ENCODE measurements at regions not wholly inside any gene's neighbourhood (a gene's known extent, or its start where the extent isn't known, plus 50 kb on each side); places are given as distances from the start of the nearest gene placed in this dataset.
"Not testable (repeated sequence)": the region's sequence is repeated elsewhere in the genome, so short reads cannot be mapped to it uniquely, and the experiment has no call there.

DNA sequence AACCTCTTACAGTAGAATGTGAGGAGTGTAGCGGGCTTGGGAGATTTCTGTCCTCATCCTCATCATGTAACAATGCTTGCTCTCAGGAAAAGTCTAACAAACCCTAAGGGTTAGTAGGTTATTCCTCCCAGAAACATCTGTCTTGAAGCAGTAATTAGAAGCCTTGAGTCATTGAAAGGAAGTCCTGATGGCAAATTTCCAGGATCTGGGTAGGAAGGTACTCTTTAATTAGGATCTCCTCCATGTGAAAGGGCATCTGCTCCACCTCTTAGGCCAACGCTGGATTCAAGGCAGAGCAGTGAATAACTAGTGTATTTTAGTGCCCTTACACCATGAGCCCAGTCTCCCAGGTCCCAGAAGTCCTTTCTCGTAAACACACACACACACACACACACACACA is 106.6 kb upstream of the BARHL2 start:
- no peak for DNase-seq

DNA sequence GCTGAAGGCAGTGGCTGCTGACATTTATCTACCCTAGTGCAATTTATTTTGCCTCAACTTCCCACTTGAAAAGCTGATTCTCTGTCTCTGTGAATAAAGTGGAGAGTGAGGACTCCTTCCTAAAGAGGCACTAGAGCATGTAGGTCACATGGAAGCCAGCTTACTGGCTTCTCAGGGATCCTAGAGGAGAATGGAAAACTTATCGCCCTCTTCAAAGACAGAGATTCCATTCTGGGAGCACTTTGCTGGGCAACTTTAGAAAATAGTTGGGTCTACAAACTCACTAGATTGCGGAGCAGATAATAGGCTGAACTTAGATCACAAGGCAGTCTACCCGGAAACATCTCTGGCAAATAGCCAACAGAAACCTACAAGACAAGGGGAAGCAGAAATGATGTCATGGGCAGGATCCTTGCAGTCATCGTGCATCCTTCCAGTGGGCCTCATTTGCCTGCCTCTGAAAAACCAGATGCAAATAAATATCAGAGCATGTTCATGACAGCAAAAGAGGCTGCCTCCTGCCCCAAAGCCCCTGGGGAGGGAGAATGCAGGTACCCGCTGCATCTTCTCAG is 104.8 kb upstream of the BARHL2 start:
- no peak for DNase-seq

DNA sequence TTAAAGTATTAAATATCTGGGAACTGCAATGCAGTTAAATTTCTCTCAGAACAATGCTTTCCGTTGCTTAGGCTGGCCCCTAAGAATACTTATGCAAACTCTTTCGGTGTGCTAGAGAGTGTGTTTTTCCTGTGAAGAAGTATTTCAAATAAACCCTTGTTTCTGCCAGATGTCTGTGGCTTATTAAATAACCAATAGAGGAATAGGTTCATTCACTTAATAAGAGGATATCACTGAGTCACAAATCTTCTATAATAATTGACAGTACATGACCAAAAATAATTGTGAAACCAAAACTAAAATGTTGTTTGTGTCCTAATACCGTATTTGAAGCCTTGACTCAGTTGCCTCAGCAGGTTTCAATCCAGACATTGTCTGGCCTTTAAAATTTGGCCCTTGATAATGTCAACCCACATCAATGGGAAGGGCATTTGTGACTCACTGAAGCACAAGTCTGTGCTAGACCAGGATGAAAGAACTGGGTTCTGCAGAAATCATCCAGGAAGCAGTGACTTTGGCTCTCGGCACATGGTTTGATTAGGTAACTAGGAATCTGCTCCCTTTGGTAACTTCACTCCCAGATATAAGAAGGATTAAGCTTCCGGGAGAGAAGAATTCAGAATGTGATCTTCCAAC is 104.2 kb upstream of the BARHL2 start:
- no peak for DNase-seq

DNA sequence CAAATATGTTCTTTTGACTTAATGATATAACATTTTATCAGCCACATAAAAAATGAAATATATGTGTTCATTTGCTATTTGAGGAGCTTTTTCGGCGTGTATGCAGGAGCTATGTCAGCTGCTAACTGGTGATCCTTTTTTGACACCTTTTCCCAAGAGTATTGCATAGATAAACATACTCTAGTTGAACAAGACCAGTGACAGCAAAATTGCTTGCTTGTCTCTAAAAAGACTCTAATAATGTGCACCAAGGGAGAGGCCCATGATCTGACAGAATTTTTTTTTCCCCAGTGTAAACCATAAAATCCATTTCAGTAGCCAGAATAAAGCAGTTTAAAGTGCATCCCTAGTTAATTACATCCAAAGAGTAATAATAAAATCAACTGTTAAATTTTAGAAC is 103.6 kb upstream of the BARHL2 start:
- no peak for DNase-seq

DNA sequence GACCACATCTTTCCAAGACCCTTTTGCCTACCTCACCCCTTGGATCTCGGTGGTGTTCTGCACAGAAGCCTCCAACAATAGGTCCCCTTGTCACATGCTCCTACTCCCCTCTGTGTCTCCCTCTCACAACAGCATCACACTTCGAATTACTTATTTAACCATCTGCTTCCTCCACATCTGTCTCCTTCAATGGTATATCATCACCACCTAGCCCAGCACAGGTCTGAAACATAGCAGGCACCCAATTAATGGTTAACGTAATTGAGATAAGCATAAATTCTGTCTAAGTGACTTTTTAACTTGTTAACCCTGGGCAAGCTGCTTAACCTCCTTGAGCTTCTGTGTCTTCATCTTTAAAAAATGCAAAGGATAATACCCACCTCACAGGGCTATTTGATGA is 100.3 kb upstream of the BARHL2 start:
- DNase-seq, result no peak

DNA sequence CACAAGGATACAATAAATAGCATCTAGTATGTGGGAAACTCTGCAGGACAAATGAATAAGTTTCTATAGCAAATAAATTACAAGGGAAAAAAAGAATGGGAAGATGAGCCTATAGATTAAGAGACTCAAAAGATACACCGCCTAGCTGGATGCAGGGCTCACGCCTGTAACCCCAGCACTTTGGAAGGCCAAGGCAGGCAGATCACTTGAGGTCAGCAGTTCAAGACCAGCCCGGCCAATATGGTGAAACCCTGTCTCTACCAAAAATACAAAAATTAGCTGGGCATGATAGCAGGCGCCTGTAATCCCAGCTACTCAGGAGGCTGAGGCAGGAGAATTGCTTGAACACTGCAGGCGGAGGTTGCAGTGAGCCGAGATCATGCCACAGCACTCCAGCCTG is 95.1 kb upstream of the BARHL2 start:
- DNase-seq, result not testable (repeated sequence)

DNA sequence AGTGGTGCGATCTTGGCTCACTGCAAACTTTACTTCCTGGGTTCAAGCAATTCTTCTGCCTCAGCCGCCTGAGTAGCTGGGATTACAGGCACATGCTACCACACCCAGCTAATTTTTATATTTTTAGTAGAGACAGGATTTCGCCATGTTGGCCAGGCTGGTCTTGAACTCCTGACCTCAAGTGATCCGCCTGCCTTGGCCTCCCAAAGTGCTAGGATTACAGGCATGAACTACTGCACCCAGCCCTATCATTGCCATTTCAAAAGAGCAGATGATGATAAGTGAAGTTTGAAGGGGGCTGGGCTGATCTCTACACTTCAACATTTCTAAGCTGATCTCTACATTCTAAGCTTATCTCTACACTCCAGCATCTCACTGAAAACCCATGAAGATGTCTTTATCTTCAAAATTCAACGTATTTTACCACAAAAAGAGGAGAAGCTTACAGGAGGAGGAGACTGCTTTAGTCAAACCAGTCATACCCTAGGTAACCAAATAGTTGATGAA is 94.4 kb upstream of the BARHL2 start:
- not testable (repeated sequence) for DNase-seq

DNA sequence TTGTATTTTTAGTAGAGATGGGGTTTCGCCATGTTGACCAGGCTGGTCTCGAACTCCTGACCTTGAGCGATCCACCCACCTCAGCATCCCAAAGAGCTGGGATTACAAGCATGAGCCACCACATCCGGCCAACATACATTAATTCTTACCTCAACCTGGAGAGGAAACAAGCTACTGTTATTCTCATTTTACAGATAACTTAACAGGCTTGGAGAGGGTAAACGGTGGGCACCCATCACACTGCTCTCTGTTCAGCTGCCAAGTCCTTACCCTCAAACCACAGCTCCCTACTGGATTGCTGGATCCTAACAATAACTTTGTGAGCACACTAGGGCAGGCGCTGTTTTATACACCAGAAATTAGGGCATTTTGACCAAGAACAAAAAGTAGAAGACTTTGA is 93.6 kb upstream of the BARHL2 start:
- no peak for DNase-seq

DNA sequence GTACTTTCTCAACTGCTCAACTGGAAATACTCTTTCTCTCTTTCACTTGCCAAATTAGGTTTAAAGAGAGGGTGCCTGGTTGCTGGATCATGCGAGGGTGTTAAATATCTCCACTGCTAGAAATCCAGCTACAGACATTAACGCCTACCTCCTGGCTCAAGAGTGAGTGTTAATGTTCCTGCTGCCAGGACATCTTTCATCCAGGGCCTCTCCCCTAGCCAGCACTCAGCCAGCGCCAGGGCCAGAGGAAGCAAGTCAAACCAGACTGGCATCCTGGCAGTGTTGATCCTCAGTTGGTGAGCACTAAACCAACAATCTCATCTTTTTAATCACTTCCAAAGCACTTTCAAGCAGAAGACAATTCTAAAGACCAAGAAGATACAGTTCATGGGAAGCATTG is 92.9 kb upstream of the BARHL2 start:
- DNase-seq, result no peak

DNA sequence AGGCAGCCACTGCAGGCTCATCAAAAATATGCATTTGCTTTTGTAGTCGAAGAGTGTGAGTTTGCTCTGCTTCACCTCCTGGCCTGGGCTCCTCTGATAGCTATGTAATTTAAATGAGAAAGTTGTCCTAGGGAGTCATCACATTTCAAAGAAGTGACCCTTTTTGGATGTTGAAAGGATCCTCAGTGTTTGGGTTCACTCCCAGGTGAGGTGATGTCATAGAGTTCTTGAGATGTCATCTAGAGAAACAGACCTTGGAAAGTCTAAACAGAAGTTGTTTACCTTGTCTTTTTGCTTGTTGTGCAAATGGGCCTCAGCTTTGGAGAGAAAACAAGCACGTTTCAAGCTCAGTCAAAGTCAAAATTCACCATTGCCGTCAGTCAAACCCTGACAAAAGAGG is 92.0 kb upstream of the BARHL2 start:
- no peak for DNase-seq

DNA sequence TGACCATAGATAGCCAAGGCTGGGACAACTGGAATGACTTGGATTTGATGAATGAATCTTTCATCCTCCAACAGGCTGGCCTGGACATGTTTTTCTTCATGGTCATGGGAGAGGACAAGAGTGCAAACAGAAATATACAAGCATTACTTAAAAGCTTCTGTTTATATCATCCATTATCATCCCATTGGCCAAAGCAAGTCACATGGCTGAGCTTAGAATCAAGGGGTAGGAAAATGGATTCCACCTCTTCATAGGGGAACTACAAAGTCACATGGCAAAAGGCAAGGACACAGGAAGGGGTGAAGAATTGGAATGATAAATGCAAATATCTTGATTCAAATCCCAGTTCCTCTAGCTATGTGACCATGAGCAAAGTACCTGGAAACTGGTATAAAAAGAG is 90.2 kb upstream of the BARHL2 start:
- DNase-seq, result no peak

DNA sequence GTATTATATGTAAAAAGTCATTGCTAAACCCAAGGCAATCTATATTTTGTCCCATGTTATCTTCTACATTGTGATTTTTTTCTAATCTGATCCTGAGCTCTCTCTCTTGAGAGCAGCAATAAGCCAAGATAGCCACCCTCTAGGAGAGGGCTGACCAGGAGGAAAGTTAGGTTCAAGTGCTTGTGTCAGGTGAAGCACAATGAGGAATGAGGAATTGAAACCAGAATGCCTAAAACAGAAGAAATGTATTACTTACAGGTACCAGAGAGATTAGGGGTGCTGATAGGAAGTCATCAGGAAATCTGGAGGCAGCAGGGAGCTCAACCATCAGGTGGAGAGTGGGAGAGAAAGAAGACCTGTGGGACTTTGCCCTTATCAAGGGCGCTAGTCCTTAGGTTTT is 85.5 kb upstream of the BARHL2 start:
- no peak for DNase-seq

DNA sequence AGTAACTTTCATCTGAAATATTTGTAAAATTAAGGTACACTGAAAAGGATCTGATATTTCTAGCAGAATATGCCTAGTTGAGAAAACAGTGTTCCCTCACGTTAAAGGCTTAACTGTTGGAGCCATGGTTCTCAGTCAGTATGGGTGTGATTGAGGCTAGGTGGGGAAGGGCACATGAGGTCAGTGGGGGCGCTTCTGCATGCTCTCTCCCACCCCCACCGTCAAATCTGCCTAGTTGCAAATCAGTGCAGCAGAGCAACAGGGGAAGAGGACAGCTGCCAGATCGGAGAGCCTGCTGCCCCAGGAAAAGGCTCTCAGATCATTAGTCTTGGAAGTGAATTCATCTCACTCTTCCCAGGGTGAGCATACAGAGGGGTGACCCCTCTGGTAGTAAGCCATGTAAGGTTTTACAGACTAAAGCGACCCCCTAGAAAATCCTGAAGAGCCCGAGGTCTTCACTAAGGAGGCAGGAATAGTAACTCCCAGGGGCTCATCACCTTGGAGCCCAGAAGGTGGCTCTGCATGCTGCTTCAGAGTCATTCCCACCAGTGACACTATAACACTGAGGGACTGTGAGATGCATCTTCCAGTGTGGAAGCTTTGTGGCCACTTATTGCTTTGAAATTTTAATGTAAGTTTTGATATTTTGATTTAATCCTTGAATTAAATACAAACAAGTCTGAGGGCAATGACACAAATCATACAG is 83.1 kb upstream of the BARHL2 start:
- no peak for DNase-seq

DNA sequence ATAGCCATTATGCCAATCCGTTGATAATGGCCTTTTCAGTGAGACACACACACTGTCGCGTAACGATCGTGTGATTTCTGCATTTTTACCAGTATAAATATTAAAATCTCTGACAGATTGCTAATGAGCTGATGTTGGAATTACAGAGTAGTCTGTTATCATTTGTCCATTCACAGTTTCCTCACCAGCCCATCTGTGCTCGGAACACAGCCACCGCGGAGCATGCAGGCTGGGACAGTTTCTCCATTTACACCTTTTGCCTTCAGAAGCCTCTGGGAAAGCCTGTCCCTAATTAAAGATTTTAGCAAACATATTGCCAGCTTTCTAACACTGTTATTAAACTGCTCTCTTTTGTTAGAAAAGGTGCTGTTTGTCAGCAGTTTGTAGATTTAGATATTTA is 82.2 kb upstream of the BARHL2 start:
- no peak for DNase-seq

DNA sequence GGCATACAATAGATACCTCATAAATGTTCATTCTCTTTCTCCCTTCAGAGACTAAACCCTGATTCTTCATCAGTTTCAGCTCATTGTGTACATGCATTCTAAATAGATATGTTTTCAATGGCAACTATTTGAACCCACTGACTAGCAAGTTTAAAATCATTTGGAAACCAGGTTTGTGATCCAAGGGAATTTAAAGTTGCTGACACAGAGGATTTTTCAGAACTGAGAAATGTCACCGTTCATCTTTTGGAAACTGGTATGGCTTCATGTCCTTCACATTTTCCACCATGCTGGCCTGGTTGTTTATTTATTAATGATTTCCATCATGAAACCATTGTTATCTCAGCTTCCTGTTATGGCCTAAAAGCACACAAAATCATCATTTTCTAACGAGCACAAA is 81.8 kb upstream of the BARHL2 start:
- no peak for DNase-seq

DNA sequence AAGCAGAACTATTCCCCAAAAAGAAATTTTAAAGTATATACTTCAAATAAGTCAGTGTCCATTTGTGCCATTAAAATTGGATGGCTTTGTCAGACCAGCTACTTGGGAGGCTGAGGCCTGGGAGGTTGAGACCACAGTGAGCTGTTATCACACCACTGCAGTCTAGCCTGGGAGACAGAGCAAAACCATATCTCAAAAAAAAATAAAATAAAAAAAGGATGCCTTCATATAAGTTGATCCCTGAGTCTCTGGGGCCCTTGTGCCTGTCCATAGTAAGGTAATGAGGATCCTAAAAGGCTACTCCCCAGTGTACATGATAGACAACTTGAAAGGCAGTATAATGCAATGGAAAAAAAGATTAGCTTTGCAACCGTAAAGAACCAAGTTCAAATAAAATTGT is 81.2 kb upstream of the BARHL2 start:
- DNase-seq, result no peak

DNA sequence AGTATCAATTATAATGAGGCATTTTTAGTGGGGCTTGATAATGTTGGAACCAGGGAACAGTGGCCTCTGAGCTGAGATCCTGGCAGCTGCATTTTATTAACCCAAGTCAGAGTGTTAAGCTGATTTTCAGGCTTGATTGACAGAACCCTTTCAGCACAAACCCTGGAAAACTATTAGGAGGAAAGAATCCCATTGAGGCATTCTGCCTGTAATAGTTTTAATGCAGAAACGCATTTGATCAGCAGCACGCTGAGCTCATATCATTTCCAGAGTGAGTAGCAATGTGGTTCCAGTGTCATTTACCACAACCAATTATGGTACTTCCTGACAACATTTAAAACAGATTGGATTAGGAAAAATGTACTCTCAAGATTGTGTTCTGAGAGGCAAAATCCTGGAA is 78.3 kb upstream of the BARHL2 start:
- DNase-seq, result no peak

DNA sequence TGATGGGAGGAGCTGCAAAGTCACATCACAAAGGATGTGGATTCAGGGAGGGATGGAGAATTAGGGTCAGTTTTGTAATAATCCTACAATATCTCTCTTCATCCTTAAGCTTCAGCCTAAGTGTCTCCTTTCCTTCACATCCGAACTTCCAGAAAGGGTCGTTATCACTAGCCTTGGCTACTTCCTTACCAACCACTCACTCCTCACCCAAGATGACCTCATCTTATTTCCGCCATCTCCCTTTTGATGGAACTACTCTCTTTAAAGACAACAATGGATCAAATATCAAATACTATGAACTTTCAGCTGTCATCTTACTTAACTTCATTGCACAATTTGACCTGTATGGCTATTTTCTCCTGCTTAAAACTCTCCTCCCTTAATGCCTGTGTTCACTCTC is 69.6 kb upstream of the BARHL2 start:
- no peak for DNase-seq

DNA sequence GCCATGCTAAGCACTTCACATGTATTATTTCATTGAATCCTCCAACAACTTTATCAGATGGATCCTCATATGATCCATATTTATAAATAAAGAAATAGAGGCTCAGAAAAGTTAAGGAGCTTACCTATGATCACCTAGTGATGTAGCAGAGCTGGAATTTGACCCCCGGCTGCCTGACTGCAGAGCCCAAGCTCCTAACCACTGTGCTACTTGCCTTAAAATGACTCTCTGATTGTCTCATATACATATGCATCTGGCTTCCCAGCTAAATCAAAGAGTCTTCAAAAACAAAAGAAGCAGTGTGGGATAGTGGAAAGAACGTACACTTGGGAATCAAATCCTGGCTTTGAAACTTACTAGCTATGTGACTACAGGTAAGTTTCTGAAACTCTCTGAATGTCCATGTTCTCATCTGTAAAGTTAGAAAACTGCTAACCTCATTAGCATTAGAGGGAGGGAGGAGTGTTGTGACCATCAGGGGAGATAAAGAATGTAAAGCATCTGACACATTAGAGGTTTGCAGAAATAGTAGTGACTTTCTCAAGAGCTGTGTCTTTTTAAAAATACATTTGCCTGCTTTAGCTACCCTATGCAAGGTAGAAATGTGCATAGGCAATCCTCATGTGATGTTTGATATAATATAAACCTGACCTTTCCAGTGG is 67.2 kb upstream of the BARHL2 start:
- DNase-seq, result no peak

DNA sequence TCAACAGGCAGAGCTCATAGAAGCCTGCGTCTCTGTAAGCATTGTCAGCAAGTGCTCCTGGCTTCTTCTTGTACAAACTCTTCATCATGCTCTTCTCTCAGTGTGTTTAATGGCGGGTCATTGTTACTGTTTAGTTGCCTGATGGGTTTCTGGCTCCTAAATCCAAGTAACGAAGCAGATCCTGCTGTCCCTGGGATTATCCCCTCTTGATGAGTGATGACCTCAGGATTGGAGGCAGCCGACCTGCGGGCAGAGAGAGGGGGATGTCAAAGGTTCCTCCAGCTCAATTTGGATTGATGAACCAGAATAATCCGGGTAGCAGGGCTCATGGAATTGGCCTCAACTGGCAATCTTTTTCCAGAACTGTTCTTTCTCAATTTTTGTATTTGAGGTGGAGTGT is 66.1 kb upstream of the BARHL2 start:
- DNase-seq, result no peak

DNA sequence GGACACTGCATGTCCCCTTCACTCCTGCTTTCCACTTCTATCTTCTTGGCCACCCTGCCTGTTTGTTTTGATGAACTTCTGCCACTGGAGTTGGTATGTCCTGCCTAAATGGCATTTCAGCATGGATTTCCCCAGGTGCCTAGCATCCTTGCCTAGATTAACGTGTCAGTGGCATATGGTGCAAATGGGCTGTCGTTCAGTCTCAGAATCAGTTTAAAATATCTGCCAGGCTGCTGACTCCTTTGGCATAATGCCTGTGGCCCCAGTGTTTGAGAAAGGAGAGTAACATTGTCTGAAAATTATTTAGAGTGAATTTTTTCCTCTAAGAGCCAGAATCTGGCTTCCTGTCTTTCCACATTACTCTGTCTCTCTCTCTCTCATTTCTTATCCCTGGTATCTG is 64.9 kb upstream of the BARHL2 start:
- DNase-seq, result no peak

DNA sequence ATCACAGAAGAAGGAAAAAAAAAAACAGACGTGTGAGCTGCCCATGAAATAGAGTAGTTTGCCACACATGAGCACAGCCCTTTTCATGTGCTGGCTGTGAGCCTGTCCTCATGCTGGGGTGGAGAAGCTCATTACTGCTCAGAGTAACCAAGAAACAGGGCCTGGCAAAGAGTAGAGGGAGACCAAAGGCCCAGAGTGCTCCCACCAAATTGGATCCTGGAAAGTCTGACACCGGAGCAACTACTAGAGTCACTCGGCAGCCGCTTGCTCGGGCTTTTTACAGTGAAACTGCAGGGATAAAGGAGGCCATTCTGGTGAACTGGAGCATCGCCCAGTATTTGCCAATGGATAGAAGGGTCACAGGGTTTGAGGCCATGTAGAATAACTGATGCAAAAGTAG is 64.4 kb upstream of the BARHL2 start:
- no peak for DNase-seq

DNA sequence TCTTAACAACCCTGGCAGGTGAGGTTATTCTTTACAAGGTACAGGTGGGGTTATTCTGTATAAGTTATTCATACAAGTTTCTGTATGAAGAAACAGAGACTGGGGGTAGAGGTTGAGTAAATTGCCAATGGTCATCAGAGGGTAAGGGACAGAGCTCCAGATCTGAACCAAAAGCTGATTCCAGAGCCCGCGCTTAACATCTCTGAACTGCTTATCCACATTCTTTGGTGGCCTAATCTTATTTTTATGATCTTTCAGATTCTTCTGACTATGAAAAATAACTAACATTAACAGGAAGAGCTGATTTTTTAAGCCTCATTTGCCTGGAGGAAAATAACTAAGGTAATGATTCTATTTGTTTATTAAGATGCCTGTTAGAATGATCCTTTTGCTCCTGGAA is 63.9 kb upstream of the BARHL2 start:
- no peak for DNase-seq

DNA sequence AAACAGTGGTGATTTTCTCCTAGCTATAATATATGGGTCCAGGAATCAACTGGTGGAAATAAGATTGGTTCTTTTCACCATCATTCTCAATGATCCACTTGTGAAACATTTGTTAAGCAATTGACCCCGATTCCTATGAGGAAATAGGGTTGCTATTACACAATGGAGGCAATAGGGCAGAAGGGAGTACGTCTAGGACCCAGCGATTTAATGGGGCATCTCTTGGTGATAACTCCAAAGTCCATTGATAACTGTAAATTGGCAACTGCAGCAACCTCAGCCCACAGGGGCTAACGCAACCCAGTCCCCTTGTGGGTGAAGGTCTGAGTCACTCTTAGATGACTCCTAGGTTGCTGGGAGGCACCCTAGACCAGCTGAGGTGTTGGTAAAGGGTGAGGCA is 62.5 kb upstream of the BARHL2 start:
- no peak for DNase-seq

Data from NCI-H2029 (cell line).